DND-41 (cell line): ENCODE measurements at regions not wholly inside any gene's neighbourhood (a gene's known extent, or its start where the extent isn't known, plus 50 kb on each side); places are given as distances from the start of the nearest gene placed in this dataset.

Source experiments
- ATAC-seq: fragments of 200-7000 bp; cut with Tn5 transposase; 3 replicates; pipeline ENCODE4 v1.9.1; 2021; ENCODE audit warnings: low read depth; ENCODE audit not compliant: insufficient read depth
- DNase-seq: peaks from one replicate; pipeline ENCODE4 v3.0.0-alpha.2; 2020
- H2AFZ ChIP-seq: 2 replicates; pipeline ENCODE4 v1.6.0; 2012; ENCODE audit warnings: low read depth, low read length
- H3K27ac ChIP-seq: 2 replicates; pipeline ENCODE4 v1.5.1; 2012; ENCODE audit warnings: low read length, inconsistent platforms
- H3K27me3 ChIP-seq: fragments of 200-600 bp; sonication (generic); 2 replicates; pipeline ENCODE4 v1.6.0; 2012; ENCODE audit warnings: low read length, mild to moderate bottlenecking, inconsistent platforms; ENCODE audit not compliant: insufficient read depth, poor library complexity
- H3K36me3 ChIP-seq: 2 replicates; pipeline ENCODE4 v1.5.1; 2012; ENCODE audit warnings: low read length, inconsistent platforms; ENCODE audit not compliant: insufficient read depth
- H3K4me1 ChIP-seq: 2 replicates; pipeline ENCODE4 v1.5.1; 2012; ENCODE audit warnings: mild to moderate bottlenecking, low read length; ENCODE audit not compliant: insufficient read depth
- H3K4me2 ChIP-seq: 2 replicates; pipeline ENCODE4 v1.6.0; 2012; ENCODE audit warnings: mild to moderate bottlenecking, moderate library complexity, low read length, inconsistent platforms; ENCODE audit not compliant: insufficient read depth
- H3K4me3 ChIP-seq, 2 experiments: fragments of 200-600 bp in 1 of 2; shearing (Covaris generic) in 1 of 2; 2 replicates each; pipeline ENCODE4 v1.5.1; 2012 to 2016; ENCODE audit warnings: inconsistent platforms in 2 of 2, low read length in 2 of 2, mild to moderate bottlenecking in 2 of 2, low read depth in 1 of 2, moderate library complexity in 1 of 2
- H3K79me2 ChIP-seq: 2 replicates; pipeline ENCODE4 v1.6.0; 2012; ENCODE audit warnings: low read length, inconsistent platforms; ENCODE audit not compliant: insufficient read depth
- H3K9ac ChIP-seq: 2 replicates; pipeline ENCODE4 v1.6.0; 2012; ENCODE audit warnings: low read depth, mild to moderate bottlenecking, inconsistent platforms, low read length, moderate library complexity
- H3K9me3 ChIP-seq: 2 replicates; pipeline ENCODE4 v1.5.1; 2012; ENCODE audit warnings: low read length, moderate library complexity, mild to moderate bottlenecking, inconsistent platforms; ENCODE audit not compliant: insufficient read depth, severe bottlenecking
- H4K20me1 ChIP-seq: 2 replicates; pipeline ENCODE4 v1.6.0; 2012; ENCODE audit warnings: low read length; ENCODE audit not compliant: insufficient read depth
- EZH2 ChIP-seq: IDR thresholded peaks from 3 replicates; pipeline ENCODE4 v1.6.1; 2012; ENCODE audit warnings: borderline replicate concordance, low read depth, mild to moderate bottlenecking, moderate library complexity, low read length, inconsistent platforms; ENCODE audit not compliant: severe bottlenecking
- TF ChIP-seq, protein P1 (sequence below): IDR thresholded peaks from 2 replicates; pipeline ENCODE4 v1.5.1; 2012; ENCODE audit warnings: borderline replicate concordance, low read length, moderate library complexity, mild to moderate bottlenecking; ENCODE audit not compliant: poor library complexity, severe bottlenecking; ENCODE audit errors: extremely low read depth

DNA sequence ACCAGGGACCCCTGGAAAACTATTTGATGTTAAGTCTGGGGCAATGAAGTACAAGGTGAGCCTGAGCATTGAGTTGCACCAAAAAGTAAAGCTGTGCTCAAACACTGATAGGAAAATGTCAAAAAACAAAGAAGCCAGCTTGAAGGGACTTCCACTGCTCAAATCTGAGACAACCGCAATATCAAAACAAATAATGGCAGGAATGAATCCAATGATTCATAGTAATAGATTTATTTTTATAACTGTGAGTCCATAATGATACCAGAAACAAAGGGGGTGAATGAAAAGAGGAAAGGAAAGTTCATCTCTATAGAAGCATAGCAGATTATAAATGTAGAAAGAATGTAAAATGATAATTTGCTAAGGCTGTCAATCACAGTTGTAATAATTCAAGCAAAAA lies 237.3 kb upstream of the ZBTB20 start:
- Histone ChIP-seq H3K36me3 (no peaks in the 10 kb centered on the region), H3K9ac (no peak overlapping the region), H3K27ac (no peak overlapping the region), H2AFZ (no peak overlapping the region), H4K20me1 (no peaks in the 10 kb centered on the region), H3K4me2 (no peak overlapping the region), H3K27me3 (peaks cover 3% of the 10 kb centered on the region), H3K79me2 (no peaks in the 10 kb centered on the region), H3K4me1 (no peaks in the 10 kb centered on the region), H3K4me3 (no peak overlapping the region), H3K9me3 (no peaks in the 10 kb centered on the region)
- no peak for ATAC-seq
- no peak for DNase-seq
- TF ChIP-seq, protein P1, sequence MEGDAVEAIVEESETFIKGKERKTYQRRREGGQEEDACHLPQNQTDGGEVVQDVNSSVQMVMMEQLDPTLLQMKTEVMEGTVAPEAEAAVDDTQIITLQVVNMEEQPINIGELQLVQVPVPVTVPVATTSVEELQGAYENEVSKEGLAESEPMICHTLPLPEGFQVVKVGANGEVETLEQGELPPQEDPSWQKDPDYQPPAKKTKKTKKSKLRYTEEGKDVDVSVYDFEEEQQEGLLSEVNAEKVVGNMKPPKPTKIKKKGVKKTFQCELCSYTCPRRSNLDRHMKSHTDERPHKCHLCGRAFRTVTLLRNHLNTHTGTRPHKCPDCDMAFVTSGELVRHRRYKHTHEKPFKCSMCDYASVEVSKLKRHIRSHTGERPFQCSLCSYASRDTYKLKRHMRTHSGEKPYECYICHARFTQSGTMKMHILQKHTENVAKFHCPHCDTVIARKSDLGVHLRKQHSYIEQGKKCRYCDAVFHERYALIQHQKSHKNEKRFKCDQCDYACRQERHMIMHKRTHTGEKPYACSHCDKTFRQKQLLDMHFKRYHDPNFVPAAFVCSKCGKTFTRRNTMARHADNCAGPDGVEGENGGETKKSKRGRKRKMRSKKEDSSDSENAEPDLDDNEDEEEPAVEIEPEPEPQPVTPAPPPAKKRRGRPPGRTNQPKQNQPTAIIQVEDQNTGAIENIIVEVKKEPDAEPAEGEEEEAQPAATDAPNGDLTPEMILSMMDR = no peak
- TF ChIP-seq EZH2 = no peak

DNA sequence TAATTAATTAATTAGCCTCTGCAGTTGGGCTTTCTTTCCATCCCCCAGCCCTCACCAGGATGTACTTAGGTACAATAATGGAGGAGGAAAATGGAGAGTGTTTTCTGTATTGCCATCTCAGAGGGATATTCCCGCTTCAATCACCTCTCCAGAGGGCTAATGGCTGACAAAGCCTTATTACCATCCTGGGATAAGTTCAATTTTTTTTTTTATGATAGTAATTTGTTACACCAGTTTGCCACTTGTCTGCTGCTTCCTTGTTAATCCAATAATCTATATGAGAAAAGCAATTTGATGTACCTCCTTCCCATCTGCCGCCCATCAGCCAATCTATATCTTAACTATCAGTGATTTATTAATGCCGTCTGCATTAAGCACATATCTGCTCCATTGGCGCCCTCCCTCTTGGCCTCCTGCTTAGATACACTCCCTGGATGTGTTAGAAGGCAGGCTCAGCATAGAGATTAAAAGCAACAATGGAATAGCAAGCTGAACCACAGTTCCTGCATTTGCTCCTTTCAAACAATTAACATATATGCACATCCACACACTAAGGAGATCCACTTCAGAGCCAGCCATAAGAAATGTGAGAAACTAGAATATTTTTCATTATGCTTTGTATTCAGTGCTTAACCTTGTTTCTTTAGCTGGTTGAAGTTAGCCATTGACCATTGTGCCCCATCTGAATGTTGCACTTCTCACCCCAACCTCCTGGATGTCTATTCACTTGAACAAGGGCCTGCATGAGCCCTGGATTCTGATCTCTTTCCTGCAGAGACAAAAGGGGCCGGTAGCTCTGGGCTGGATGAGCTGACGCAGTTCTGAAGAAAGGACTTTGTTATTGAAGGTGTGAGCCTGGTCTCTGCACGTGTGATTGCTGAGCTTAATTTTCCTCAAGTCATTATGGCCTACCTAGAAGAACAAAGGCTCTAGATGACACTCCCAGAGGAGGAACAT lies 237.3 kb upstream of the GAP43 start:
- no peaks in the 10 kb centered on the region for H3K36me3 ChIP-seq
- no peak overlapping the region for H3K27ac ChIP-seq
- ATAC-seq (no peak), DNase-seq (no peak)
- no peak overlapping the region for H3K4me2 ChIP-seq
- H3K9me3 ChIP-seq = no peaks in the 10 kb centered on the region
- TF ChIP-seq, protein P1 = no peak
- TF ChIP-seq EZH2 = no peak
- H3K27me3 ChIP-seq = peaks cover 3% of the 10 kb centered on the region
- H4K20me1 ChIP-seq = no peaks in the 10 kb centered on the region
- H3K4me1 ChIP-seq = no peaks in the 10 kb centered on the region
- H3K9ac ChIP-seq = no peak overlapping the region
- no peak overlapping the region for H3K4me3 ChIP-seq
- H2AFZ ChIP-seq = no peak overlapping the region
- no peaks in the 10 kb centered on the region for H3K79me2 ChIP-seq

DNA sequence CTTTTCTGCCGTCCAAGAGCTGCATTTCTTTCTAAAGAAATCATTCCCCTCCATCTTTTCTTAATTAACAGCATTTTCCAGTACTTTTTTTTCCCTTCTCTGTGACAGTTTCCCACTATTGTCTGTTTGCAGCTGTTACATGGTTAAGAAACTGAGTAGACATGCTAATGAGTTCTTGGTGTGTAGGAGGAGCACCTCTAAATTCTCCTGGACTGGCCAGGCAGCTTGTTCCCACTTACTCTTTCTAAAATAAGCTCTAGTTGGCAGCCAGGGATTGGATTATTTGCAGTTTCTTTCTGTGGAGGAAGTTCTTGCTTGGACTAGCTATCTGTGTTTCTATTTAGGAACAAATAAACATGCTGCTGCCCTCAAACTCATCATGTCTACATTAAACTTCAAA lies 235.1 kb upstream of the GAP43 start:
- DNase-seq (no peak), ATAC-seq (no peak)
- no peak overlapping the region for H3K27ac ChIP-seq
- H2AFZ ChIP-seq = no peak overlapping the region
- TF ChIP-seq, protein P1 = no peak
- no peak for TF ChIP-seq EZH2
- H3K4me1 ChIP-seq = no peaks in the 10 kb centered on the region
- no peak overlapping the region for H3K4me2 ChIP-seq
- no peaks in the 10 kb centered on the region for H3K79me2 ChIP-seq
- H3K9me3 ChIP-seq = no peaks in the 10 kb centered on the region
- no peaks in the 10 kb centered on the region for H3K36me3 ChIP-seq
- no peaks in the 10 kb centered on the region for H4K20me1 ChIP-seq
- H3K27me3 ChIP-seq = peaks cover 4% of the 10 kb centered on the region
- no peak overlapping the region for H3K4me3 ChIP-seq
- H3K9ac ChIP-seq = no peak overlapping the region
